Endothelial cell of umbilical vein (primary cell): ENCODE measurements at regions not wholly inside any gene's neighbourhood (a gene's known extent, or its start where the extent isn't known, plus 50 kb on each side); places are given as distances from the start of the nearest gene placed in this dataset.

Experiments
- CTCF ChIP-seq, 2 donors: IDR thresholded peaks; 1 replicate in 1 of 2; 2 replicates in 1 of 2; pipeline ENCODE4 v1.5.1; 2011; ENCODE audit warnings: low read length in 2 of 2, mild to moderate bottlenecking in 2 of 2, moderate library complexity in 2 of 2, control low read depth in 1 of 2, inconsistent platforms in 1 of 2, low read depth in 1 of 2; ENCODE audit not compliant: insufficient read depth in 1 of 2; ENCODE audit errors: extremely low read depth in 1 of 2
- EZH2 ChIP-seq: IDR thresholded peaks from 2 replicates; pipeline ENCODE4 v1.6.1; 2012; ENCODE audit warnings: borderline replicate concordance, low read depth, mild to moderate bottlenecking, moderate library complexity, low read length, inconsistent platforms; ENCODE audit not compliant: severe bottlenecking
- FOS ChIP-seq: IDR thresholded peaks from 2 replicates; pipeline ENCODE4 v1.6.1; 2011; ENCODE audit warnings: mild to moderate bottlenecking, low read length, moderate library complexity, borderline replicate concordance; ENCODE audit not compliant: insufficient read depth
- GATA2 ChIP-seq: IDR thresholded peaks from 2 replicates; pipeline ENCODE4 v1.7.0; 2011; ENCODE audit warnings: low read depth, mild to moderate bottlenecking, moderate library complexity, mixed read lengths, low read length; ENCODE audit not compliant: insufficient read length, insufficient read depth
- JUN ChIP-seq: IDR thresholded peaks from 2 replicates; pipeline ENCODE4 v1.6.1; 2011; ENCODE audit warnings: borderline replicate concordance, low read depth; ENCODE audit not compliant: insufficient read length, insufficient read depth
- MAX ChIP-seq: IDR thresholded peaks from 2 replicates; pipeline ENCODE4 v1.6.1; 2011; ENCODE audit not compliant: insufficient read depth, insufficient read length
- MYC ChIP-seq: IDR thresholded peaks from one replicate; pipeline ENCODE4 v1.6.1; 2011; ENCODE audit warnings: mild to moderate bottlenecking, low read depth, low read length
- POLR2A ChIP-seq: IDR thresholded peaks from 2 replicates; pipeline ENCODE4 v1.6.1; 2012; ENCODE audit warnings: low read depth, mild to moderate bottlenecking, control low read depth, low read length
- POLR2AphosphoS5 ChIP-seq: IDR thresholded peaks from 2 replicates; pipeline ENCODE4 v1.6.1; 2012; ENCODE audit warnings: low read depth, mild to moderate bottlenecking, control low read depth, low read length, moderate library complexity; ENCODE audit not compliant: insufficient read depth

DNA sequence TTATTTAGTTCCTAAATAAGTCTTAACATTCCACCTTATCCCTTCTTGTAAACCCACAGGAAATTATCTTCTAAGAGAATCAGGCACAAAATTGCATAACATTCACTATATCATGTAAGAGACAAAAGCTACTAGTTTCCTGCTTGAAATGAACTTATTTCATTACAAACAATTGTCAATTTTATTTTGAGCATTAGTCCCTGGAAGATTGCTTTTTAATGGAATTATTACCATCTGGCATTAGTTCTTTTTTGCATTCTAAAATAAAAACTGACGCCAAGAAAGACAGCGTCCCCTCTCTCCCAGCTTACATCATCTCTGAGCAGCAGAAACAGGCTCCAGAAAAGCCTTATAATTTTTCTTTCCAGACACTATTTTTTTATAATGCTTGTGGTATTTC lies 121.8 kb downstream of the NOC3L start:
- TF ChIP-seq CTCF (IDR thresholded peaks at IDR 0.05; ENCODE audit: extremely low read depth in 1 of 2, insufficient read depth in 1 of 2, low read depth in 1 of 2, low read length in 2 of 2) (no peak), EZH2 (no peak), POLR2A (no peak), MAX (no peak), FOS (no peak), POLR2AphosphoS5 (no peak), MYC (no peak), JUN (no peak), GATA2 (no peak)
